A549 (cell line): ENCODE measurements at regions not wholly inside any gene's neighbourhood (a gene's known extent, or its start where the extent isn't known, plus 50 kb on each side); places are given as distances from the start of the nearest gene placed in this dataset.

Source experiments
- ATAC-seq, 2 experiments: fragments of 200-7000 bp in 1 of 2; fragments of >200 bp in 1 of 2; cut with Nextera tagmentation in 1 of 2; cut with Tn5 transposase in 1 of 2; 3 replicates each; pipeline versions ENCODE4 v1.8.0 to v1.9.1; 2018 to 2020; ENCODE audit warnings: mild to moderate bottlenecking in 1 of 2, moderate library complexity in 1 of 2
- CTCF ChIA-PET: fragments of 300-600 bp; sonication (Branson Sonifier 250); formaldehyde crosslinking; extraction: SDS; loops from one replicate; lab custom pipeline; 2021; ENCODE audit warnings: antibody characterized with exemption, inconsistent platforms; lab: Yijun Ruan, JAX
- POLR2A ChIA-PET: fragments of 350-600 bp; formaldehyde crosslinking; extraction: SDS; loops from one replicate; lab custom pipeline; 2021; ENCODE audit warnings: antibody characterized with exemption, inconsistent platforms; lab: Yijun Ruan, JAX
- DNase-seq, 2 experiments: peaks; one replicate each; pipeline versions ENCODE4 v3.0.0 to v3.0.0-alpha.2; 2011 to 2016; ENCODE audit warnings: low read depth in 1 of 2, low spot score in 1 of 2
- FAIRE-seq: peaks from 2 replicates; lab custom pipeline; 2011; peaks lifted over from hg19 to GRCh38; lab: Jason Lieb, UNC
- H3K27ac ChIP-seq, 2 experiments: fragments of >200 bp; sonication (Bioruptor Twin); formaldehyde crosslinking; 3 replicates each; pipeline ENCODE4 v1.5.1; 2016 to 2017
- H3K4me1 ChIP-seq: fragments of >200 bp; sonication (Bioruptor Twin); formaldehyde crosslinking; 3 replicates; pipeline ENCODE4 v1.6.1; 2016
- H3K4me2 ChIP-seq: fragments of >200 bp; sonication (Bioruptor Twin); formaldehyde crosslinking; 3 replicates; pipeline ENCODE4 v1.6.1; 2016
- H3K4me3 ChIP-seq: fragments of >200 bp; sonication (Bioruptor Twin); formaldehyde crosslinking; 3 replicates; pipeline ENCODE4 v1.5.1; 2016
- H3K9me3 ChIP-seq: fragments of >200 bp; sonication (Bioruptor Twin); formaldehyde crosslinking; 3 replicates; pipeline ENCODE4 v1.6.1; 2016
- CEBPB ChIP-seq, 2 experiments: fragments of >200 bp in 1 of 2; sonication (Bioruptor Twin) in 1 of 2; formaldehyde crosslinking in 1 of 2; IDR thresholded peaks; 2 replicates each; pipeline ENCODE4 v1.6.1; 2012 to 2016
- CHD4 ChIP-seq: fragments of 200-600 bp; sonication (generic); IDR thresholded peaks from 2 replicates; pipeline ENCODE4 v1.6.1; 2016; ENCODE audit warnings: antibody characterized with exemption, mild to moderate bottlenecking, borderline replicate concordance
- EHMT2 ChIP-seq: fragments of 200-600 bp; sonication (generic); IDR thresholded peaks from 2 replicates; pipeline ENCODE4 v1.6.1; 2016; ENCODE audit warnings: antibody characterized with exemption, low read depth, mild to moderate bottlenecking, moderate library complexity
- ESRRA ChIP-seq: fragments of 150-350 bp; IDR thresholded peaks from 2 replicates; pipeline ENCODE4 v1.6.1; 2014; ENCODE audit warnings: mild to moderate bottlenecking, low read length, borderline replicate concordance
- FOSB ChIP-seq: fragments of 250-450 bp; sonication (Bioruptor Pico); IDR thresholded peaks from 2 replicates; pipeline ENCODE4 v1.5.0; 2020; ENCODE audit warnings: mild to moderate bottlenecking, moderate library complexity
- FOSL2 ChIP-seq, 2 experiments: fragments of 450-650 bp in 1 of 2; fragments of >200 bp in 1 of 2; sonication (Bioruptor Twin) in 1 of 2; formaldehyde crosslinking; IDR thresholded peaks; 2 replicates each; pipeline versions ENCODE4 v1.5.0 to v1.6.1; 2016 to 2020; ENCODE audit warnings: mild to moderate bottlenecking in 1 of 2, moderate library complexity in 1 of 2
- GATA3 ChIP-seq: IDR thresholded peaks from 2 replicates; pipeline ENCODE4 v1.6.1; 2012; ENCODE audit warnings: borderline replicate concordance
- HDAC2 ChIP-seq: fragments of 200-600 bp; sonication (generic); IDR thresholded peaks from 2 replicates; pipeline ENCODE4 v1.6.1; 2016
- JUN ChIP-seq, 2 experiments: fragments of >200 bp; sonication (Bioruptor Twin); formaldehyde crosslinking; IDR thresholded peaks; 2 replicates in 1 of 2; 3 replicates in 1 of 2; pipeline ENCODE4 v1.6.1; 2016 to 2017
- MYC ChIP-seq: IDR thresholded peaks from 2 replicates; pipeline ENCODE4 v1.6.1; 2012; ENCODE audit warnings: mild to moderate bottlenecking, inconsistent platforms, low read length, improper control_type of control experiment, borderline replicate concordance
- NFE2L2 ChIP-seq: fragments of 150-350 bp; conservative IDR thresholded peaks from 2 replicates; pipeline ENCODE4 v1.6.1; 2014; ENCODE audit warnings: low read length
- RCOR1 ChIP-seq: fragments of 150-350 bp; IDR thresholded peaks from 2 replicates; pipeline ENCODE4 v1.6.1; 2014; ENCODE audit warnings: antibody characterized with exemption, low read length, low read depth
- SMC3 ChIP-seq: fragments of >200 bp; sonication (Bioruptor Twin); formaldehyde crosslinking; IDR thresholded peaks from 3 replicates; pipeline ENCODE4 v1.6.1; 2018; ENCODE audit warnings: inconsistent platforms
- SREBF2 ChIP-seq: fragments of 450-650 bp; IDR thresholded peaks from 2 replicates; pipeline ENCODE4 v1.6.1; 2014; ENCODE audit warnings: mild to moderate bottlenecking, moderate library complexity
- ZFP36 ChIP-seq: fragments of 450-650 bp; IDR thresholded peaks from 2 replicates; pipeline ENCODE4 v1.6.1; 2014; ENCODE audit warnings: borderline replicate concordance; ENCODE audit not compliant: partially characterized antibody
- WGBS: methylation state at CpG from one replicate; pipeline ENCODE4 v1.1.6; 2017; ENCODE audit errors: missing lambda C conversion rate; 5-methylcytosine and 5-hydroxymethylcytosine counted together
- TF ChIP-seq, protein P1 (sequence below): fragments of 150-350 bp; IDR thresholded peaks from 2 replicates; pipeline ENCODE4 v1.6.1; 2014; ENCODE audit warnings: low read depth, mild to moderate bottlenecking, low read length
- TF ChIP-seq, protein P2 (sequence below): IDR thresholded peaks from 2 replicates; pipeline ENCODE4 v1.6.1; 2012; ENCODE audit warnings: low read depth, borderline replicate concordance
- TF ChIP-seq, protein P3 (sequence below): fragments of 200-600 bp; sonication (generic); IDR thresholded peaks from 2 replicates; pipeline ENCODE4 v1.6.1; 2016; ENCODE audit warnings: antibody characterized with exemption, mild to moderate bottlenecking, moderate library complexity
- TF ChIP-seq, protein P4 (sequence below): IDR thresholded peaks from 2 replicates; pipeline ENCODE4 v1.6.1; 2012
- TF ChIP-seq, protein P5 (sequence below): fragments of >200 bp; sonication (Bioruptor Twin); formaldehyde crosslinking; IDR thresholded peaks from 3 replicates; pipeline ENCODE4 v1.6.1; 2016
- TF ChIP-seq, protein P6 (sequence below): fragments of >200 bp; sonication (Bioruptor Twin); formaldehyde crosslinking; IDR thresholded peaks from 3 replicates; pipeline ENCODE4 v1.5.1; 2016
- TF ChIP-seq, protein P7 (sequence below): fragments of 250-450 bp; sonication (Bioruptor Pico); IDR thresholded peaks from 2 replicates; pipeline ENCODE4 v1.5.0; 2021; ENCODE audit warnings: mild to moderate bottlenecking, moderate library complexity, borderline replicate concordance

DNA sequence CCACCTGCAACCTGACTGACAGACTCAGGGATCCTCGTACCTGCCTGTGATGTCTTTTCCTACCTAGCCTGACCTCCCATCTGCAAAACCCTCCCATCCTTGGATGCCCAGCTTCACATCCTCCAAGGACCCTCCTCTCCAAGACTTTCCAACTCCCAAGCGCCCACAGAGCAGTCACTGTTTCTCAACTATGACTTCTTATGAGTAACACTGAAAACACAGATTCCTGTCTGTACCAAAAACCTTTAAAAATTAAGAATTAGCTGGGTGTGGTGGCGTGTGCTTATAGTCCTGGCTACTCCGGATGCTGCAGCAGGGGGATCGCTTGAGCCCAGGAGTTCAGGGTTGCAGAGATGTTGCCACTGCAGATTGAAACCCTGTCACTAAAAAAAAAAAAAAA is 181.9 kb downstream of the PSMG1 start:
- H3K27ac ChIP-seq = no peak overlapping the region
- FAIRE-seq (no peak), ATAC-seq (no peak), DNase-seq (no peak)
- H3K4me1 ChIP-seq = no peaks in the 10 kb centered on the region
- TF ChIP-seq, protein P1, sequence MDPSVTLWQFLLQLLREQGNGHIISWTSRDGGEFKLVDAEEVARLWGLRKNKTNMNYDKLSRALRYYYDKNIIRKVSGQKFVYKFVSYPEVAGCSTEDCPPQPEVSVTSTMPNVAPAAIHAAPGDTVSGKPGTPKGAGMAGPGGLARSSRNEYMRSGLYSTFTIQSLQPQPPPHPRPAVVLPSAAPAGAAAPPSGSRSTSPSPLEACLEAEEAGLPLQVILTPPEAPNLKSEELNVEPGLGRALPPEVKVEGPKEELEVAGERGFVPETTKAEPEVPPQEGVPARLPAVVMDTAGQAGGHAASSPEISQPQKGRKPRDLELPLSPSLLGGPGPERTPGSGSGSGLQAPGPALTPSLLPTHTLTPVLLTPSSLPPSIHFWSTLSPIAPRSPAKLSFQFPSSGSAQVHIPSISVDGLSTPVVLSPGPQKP = no peak
- TF ChIP-seq ESRRA (no peak), EHMT2 (no peak), JUN (IDR thresholded peaks at IDR 0.05) (no peak), MYC (no peak)
- H3K9me3 ChIP-seq = no peaks in the 10 kb centered on the region
- POLR2A ChIA-PET = no interaction called here
- no peak overlapping the region for H3K4me3 ChIP-seq
- 69% methylated on average over 5 of the region's 5 CpGs for WGBS
- no peak overlapping the region for H3K4me2 ChIP-seq
- CTCF ChIA-PET = no interaction called here

DNA sequence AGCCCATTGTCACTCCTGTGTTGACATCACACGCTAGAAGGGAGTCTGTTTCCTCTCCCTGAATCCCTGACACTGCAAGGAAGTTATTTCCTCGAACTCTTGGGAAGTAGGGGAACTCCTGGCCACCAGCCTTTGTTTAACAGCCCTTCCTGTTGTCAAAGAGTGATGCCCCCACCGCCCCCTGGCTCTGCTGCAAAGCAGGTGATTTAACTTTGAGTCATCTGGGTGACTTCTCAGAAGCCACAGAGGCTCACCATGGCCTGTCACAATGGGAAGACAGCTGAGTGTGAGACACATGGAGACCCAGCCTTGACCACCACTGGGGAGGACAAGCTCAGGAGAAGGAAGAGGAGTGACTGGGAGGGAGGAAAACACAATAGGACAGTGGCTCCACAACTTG is 182.8 kb downstream of the PSMG1 start:
- WGBS = 36% methylated on average over 2 of the region's 3 CpGs
- no peaks in the 10 kb centered on the region for H3K4me1 ChIP-seq
- H3K4me2 ChIP-seq = no peak overlapping the region
- CTCF ChIA-PET = no interaction called here
- TF ChIP-seq GATA3 = no peak
- TF ChIP-seq JUN (IDR thresholded peaks at IDR 0.05) = no peak
- TF ChIP-seq CEBPB (IDR thresholded peaks at IDR 0.05) = no peak
- TF ChIP-seq, protein P2, sequence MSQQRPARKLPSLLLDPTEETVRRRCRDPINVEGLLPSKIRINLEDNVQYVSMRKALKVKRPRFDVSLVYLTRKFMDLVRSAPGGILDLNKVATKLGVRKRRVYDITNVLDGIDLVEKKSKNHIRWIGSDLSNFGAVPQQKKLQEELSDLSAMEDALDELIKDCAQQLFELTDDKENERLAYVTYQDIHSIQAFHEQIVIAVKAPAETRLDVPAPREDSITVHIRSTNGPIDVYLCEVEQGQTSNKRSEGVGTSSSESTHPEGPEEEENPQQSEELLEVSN = no peak
- TF ChIP-seq, protein P3, sequence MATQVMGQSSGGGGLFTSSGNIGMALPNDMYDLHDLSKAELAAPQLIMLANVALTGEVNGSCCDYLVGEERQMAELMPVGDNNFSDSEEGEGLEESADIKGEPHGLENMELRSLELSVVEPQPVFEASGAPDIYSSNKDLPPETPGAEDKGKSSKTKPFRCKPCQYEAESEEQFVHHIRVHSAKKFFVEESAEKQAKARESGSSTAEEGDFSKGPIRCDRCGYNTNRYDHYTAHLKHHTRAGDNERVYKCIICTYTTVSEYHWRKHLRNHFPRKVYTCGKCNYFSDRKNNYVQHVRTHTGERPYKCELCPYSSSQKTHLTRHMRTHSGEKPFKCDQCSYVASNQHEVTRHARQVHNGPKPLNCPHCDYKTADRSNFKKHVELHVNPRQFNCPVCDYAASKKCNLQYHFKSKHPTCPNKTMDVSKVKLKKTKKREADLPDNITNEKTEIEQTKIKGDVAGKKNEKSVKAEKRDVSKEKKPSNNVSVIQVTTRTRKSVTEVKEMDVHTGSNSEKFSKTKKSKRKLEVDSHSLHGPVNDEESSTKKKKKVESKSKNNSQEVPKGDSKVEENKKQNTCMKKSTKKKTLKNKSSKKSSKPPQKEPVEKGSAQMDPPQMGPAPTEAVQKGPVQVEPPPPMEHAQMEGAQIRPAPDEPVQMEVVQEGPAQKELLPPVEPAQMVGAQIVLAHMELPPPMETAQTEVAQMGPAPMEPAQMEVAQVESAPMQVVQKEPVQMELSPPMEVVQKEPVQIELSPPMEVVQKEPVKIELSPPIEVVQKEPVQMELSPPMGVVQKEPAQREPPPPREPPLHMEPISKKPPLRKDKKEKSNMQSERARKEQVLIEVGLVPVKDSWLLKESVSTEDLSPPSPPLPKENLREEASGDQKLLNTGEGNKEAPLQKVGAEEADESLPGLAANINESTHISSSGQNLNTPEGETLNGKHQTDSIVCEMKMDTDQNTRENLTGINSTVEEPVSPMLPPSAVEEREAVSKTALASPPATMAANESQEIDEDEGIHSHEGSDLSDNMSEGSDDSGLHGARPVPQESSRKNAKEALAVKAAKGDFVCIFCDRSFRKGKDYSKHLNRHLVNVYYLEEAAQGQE = no peak
- TF ChIP-seq CHD4 = no peak
- TF ChIP-seq, protein P1 = no peak
- no peak for TF ChIP-seq SMC3
- no peak for TF ChIP-seq FOSB (CRISPR knock-in tag)
- no peak for TF ChIP-seq FOSL2 (IDR thresholded peaks at IDR 0.05)
- no peak for TF ChIP-seq FOSL2 (CRISPR knock-in tag; IDR thresholded peaks at IDR 0.05)
- no peak for TF ChIP-seq SREBF2
- no peak for TF ChIP-seq RCOR1
- TF ChIP-seq, all 56 proteins: peak for 0
- Histone ChIP-seq H3K4me3 (no peak overlapping the region), H3K9me3 (no peaks in the 10 kb centered on the region), H3K27ac (no peak overlapping the region)
- POLR2A ChIA-PET = no interaction called here
- FAIRE-seq (no peak), ATAC-seq (no peak), DNase-seq (no peak)

DNA sequence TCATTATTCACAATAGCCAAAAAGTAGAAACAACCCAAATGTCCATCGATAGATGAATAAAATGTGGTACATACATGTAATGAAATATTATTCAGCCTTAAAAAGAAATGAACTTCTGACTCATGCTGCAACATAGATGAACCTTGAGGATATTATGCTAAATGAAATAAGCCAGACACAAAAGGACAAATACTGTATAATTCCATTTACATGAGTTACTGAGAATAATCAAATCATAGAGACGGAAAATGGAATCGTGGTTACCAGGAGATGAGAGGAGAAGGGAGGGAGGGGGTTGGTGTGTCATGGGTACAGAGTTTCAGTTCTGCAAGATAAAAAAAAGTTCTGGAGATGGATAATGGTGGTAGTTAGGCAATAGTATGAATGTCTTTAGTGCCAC is 184.1 kb downstream of the PSMG1 start:
- FAIRE-seq (no peak), ATAC-seq (no peak), DNase-seq (no peak)
- H3K27ac ChIP-seq = no peak overlapping the region
- H3K4me3 ChIP-seq = no peak overlapping the region
- ChIA-PET POLR2A (no interaction called here), CTCF (no interaction called here)
- no peak overlapping the region for H3K4me2 ChIP-seq
- H3K9me3 ChIP-seq = no peaks in the 10 kb centered on the region
- H3K4me1 ChIP-seq = no peaks in the 10 kb centered on the region; the same call in 2 of the 3 replicates
- 83% methylated on average over 3 of the region's 3 CpGs for WGBS
- no peak for TF ChIP-seq ZFP36
- no peak for TF ChIP-seq NFE2L2
- TF ChIP-seq, protein P4, sequence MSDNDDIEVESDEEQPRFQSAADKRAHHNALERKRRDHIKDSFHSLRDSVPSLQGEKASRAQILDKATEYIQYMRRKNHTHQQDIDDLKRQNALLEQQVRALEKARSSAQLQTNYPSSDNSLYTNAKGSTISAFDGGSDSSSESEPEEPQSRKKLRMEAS = no peak
- TF ChIP-seq HDAC2 = no peak
- TF ChIP-seq, protein P5, sequence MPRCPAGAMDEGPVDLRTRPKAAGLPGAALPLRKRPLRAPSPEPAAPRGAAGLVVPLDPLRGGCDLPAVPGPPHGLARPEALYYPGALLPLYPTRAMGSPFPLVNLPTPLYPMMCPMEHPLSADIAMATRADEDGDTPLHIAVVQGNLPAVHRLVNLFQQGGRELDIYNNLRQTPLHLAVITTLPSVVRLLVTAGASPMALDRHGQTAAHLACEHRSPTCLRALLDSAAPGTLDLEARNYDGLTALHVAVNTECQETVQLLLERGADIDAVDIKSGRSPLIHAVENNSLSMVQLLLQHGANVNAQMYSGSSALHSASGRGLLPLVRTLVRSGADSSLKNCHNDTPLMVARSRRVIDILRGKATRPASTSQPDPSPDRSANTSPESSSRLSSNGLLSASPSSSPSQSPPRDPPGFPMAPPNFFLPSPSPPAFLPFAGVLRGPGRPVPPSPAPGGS = no peak
- TF ChIP-seq, protein P6, sequence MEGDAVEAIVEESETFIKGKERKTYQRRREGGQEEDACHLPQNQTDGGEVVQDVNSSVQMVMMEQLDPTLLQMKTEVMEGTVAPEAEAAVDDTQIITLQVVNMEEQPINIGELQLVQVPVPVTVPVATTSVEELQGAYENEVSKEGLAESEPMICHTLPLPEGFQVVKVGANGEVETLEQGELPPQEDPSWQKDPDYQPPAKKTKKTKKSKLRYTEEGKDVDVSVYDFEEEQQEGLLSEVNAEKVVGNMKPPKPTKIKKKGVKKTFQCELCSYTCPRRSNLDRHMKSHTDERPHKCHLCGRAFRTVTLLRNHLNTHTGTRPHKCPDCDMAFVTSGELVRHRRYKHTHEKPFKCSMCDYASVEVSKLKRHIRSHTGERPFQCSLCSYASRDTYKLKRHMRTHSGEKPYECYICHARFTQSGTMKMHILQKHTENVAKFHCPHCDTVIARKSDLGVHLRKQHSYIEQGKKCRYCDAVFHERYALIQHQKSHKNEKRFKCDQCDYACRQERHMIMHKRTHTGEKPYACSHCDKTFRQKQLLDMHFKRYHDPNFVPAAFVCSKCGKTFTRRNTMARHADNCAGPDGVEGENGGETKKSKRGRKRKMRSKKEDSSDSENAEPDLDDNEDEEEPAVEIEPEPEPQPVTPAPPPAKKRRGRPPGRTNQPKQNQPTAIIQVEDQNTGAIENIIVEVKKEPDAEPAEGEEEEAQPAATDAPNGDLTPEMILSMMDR = no peak
- TF ChIP-seq, protein P7, sequence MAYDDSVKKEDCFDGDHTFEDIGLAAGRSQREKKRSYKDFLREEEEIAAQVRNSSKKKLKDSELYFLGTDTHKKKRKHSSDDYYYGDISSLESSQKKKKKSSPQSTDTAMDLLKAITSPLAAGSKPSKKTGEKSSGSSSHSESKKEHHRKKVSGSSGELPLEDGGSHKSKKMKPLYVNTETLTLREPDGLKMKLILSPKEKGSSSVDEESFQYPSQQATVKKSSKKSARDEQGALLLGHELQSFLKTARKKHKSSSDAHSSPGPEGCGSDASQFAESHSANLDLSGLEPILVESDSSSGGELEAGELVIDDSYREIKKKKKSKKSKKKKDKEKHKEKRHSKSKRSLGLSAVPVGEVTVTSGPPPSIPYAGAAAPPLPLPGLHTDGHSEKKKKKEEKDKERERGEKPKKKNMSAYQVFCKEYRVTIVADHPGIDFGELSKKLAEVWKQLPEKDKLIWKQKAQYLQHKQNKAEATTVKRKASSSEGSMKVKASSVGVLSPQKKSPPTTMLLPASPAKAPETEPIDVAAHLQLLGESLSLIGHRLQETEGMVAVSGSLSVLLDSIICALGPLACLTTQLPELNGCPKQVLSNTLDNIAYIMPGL (CRISPR knock-in tag) = no peak
- no peak for TF ChIP-seq SREBF2
